Omental fat pad (tissue), 3 donors: ENCODE measurements at regions not wholly inside any gene's neighbourhood (a gene's known extent, or its start where the extent isn't known, plus 50 kb on each side); places are given as distances from the start of the nearest gene placed in this dataset.

Experiments
- ATAC-seq: fragments of 150-250 bp; one replicate; pipeline ENCODE4 v1.9.1; 2016; ENCODE audit warnings: mild to moderate bottlenecking, moderate library complexity; ENCODE audit not compliant: low FRiP score
- DNase-seq: peaks from one replicate; pipeline ENCODE4 v3.0.0-alpha.2; 2019; ENCODE audit warnings: low spot score
- CTCF ChIP-seq, 3 donors: fragments of 450-650 bp; IDR thresholded peaks; one replicate each; pipeline ENCODE4 v1.5.1; 2016 to 2017; ENCODE audit warnings: antibody characterized with exemption in 3 of 3, mild to moderate bottlenecking in 3 of 3, moderate library complexity in 2 of 3

- DNase-seq = no peak
- TF ChIP-seq CTCF (IDR thresholded peaks at IDR 0.05) = no peak
- no peak for ATAC-seq
These were observed 91.5 kb upstream of the GOLIM4 start for GRCh38 chr3:168187233-168187632.

- ATAC-seq (no peak), DNase-seq (no peak)
- TF ChIP-seq CTCF (IDR thresholded peaks at IDR 0.05) = no peak
These were observed 90.7 kb upstream of the GOLIM4 start for GRCh38 chr3:168186293-168186983.

GRCh38 chr3:168183774-168184173 is 88.0 kb upstream of the GOLIM4 start:
- DNase-seq (no peak), ATAC-seq (no peak)
- no peak for TF ChIP-seq CTCF (IDR thresholded peaks at IDR 0.05)

- no peak for ATAC-seq
- no peak for TF ChIP-seq CTCF (IDR thresholded peaks at IDR 0.05)
- DNase-seq = no peak
These were observed 73.0 kb upstream of the GOLIM4 start for GRCh38 chr3:168168743-168169142.

- no peak for TF ChIP-seq CTCF (IDR thresholded peaks at IDR 0.05)
- DNase-seq = no peak
- ATAC-seq = peak; percentile 63
These were observed 69.9 kb upstream of the GOLIM4 start for GRCh38 chr3:168165390-168166269.

- TF ChIP-seq CTCF (IDR thresholded peaks at IDR 0.05) = no peak
- no peak for DNase-seq
- ATAC-seq = no peak
These were observed 66.4 kb upstream of the GOLIM4 start for GRCh38 chr3:168162172-168162571.
